Glutamatergic neuron (in vitro differentiated cells): ENCODE measurements at regions not wholly inside any gene's neighbourhood (a gene's known extent, or its start where the extent isn't known, plus 50 kb on each side); places are given as distances from the start of the nearest gene placed in this dataset. TPM values are rescaled to one million over a fixed set of nuclear protein-coding genes. Genes with fewer than 3 reads are reported as not detected.

Experiments
- DNase-seq: peaks from one replicate; pipeline ENCODE4 v3.0.0; 2022
- H3K27ac Mint-ChIP-seq: one replicate; pipeline ENCODE4 v1.8.0; 2020; ENCODE audit warnings: mild to moderate bottlenecking, mixed read lengths, inconsistent platforms; ENCODE audit not compliant: unreplicated experiment
- H3K27me3 Mint-ChIP-seq: one replicate; pipeline ENCODE4 v1.8.0; 2020; ENCODE audit warnings: mild to moderate bottlenecking, moderate library complexity, mixed read lengths, inconsistent platforms; ENCODE audit not compliant: unreplicated experiment
- H3K36me3 Mint-ChIP-seq: one replicate; pipeline ENCODE4 v1.8.0; 2020; ENCODE audit warnings: mild to moderate bottlenecking, mixed read lengths, inconsistent platforms; ENCODE audit not compliant: unreplicated experiment
- H3K4me1 Mint-ChIP-seq: one replicate; pipeline ENCODE4 v1.8.0; 2020; ENCODE audit warnings: mild to moderate bottlenecking, low read depth, mixed read lengths, inconsistent platforms; ENCODE audit not compliant: unreplicated experiment
- H3K4me3 Mint-ChIP-seq: one replicate; pipeline ENCODE4 v1.8.0; 2020; ENCODE audit warnings: mild to moderate bottlenecking, mixed read lengths, inconsistent platforms; ENCODE audit not compliant: unreplicated experiment
- H3K9me3 Mint-ChIP-seq: one replicate; pipeline ENCODE4 v1.8.0; 2020; ENCODE audit warnings: mild to moderate bottlenecking, moderate library complexity, mixed read lengths, inconsistent platforms; ENCODE audit not compliant: unreplicated experiment
- microRNA-seq: library from miRNA; unstranded; fragments of <30 nt; microRNA quantifications from one replicate; pipeline ENCODE4, GENCODE V29; 2020; ENCODE audit not compliant: unreplicated experiment
- TF ChIP-seq, protein P1 (sequence below): fragments of 200-600 bp; sonication (generic); IDR thresholded peaks from one replicate; pipeline ENCODE4 v1.5.0; 2021; ENCODE audit not compliant: partially characterized antibody, unreplicated experiment

DNA sequence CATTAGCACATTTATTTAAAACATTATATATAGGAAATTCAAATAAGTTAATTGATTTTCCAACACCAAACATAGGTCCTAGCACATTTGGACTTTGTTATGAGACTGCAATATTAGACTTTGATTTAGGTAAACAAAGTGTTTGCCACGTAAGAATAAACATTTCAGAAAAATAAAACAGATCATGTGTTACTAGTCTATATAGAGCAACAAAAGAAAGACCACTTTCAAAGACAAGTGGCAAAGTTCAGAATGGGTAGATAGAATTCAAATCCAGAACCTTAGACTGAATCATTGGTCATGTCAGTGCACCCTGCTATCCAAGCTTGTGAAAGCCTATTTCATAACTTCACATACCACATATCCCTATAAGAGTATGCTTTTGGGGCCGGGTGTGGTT, 66.7 kb upstream of the PRR20A start:
- Mint-ChIP-seq H3K4me1 (no peaks in the 10 kb centered on the region), H3K9me3 (no peaks in the 10 kb centered on the region), H3K27me3 (no peaks in the 10 kb centered on the region), H3K27ac (no peak overlapping the region), H3K36me3 (no peaks in the 10 kb centered on the region), H3K4me3 (no peak overlapping the region)
- TF ChIP-seq, protein P1, sequence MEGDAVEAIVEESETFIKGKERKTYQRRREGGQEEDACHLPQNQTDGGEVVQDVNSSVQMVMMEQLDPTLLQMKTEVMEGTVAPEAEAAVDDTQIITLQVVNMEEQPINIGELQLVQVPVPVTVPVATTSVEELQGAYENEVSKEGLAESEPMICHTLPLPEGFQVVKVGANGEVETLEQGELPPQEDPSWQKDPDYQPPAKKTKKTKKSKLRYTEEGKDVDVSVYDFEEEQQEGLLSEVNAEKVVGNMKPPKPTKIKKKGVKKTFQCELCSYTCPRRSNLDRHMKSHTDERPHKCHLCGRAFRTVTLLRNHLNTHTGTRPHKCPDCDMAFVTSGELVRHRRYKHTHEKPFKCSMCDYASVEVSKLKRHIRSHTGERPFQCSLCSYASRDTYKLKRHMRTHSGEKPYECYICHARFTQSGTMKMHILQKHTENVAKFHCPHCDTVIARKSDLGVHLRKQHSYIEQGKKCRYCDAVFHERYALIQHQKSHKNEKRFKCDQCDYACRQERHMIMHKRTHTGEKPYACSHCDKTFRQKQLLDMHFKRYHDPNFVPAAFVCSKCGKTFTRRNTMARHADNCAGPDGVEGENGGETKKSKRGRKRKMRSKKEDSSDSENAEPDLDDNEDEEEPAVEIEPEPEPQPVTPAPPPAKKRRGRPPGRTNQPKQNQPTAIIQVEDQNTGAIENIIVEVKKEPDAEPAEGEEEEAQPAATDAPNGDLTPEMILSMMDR = no peak
- DNase-seq = no peak

DNA sequence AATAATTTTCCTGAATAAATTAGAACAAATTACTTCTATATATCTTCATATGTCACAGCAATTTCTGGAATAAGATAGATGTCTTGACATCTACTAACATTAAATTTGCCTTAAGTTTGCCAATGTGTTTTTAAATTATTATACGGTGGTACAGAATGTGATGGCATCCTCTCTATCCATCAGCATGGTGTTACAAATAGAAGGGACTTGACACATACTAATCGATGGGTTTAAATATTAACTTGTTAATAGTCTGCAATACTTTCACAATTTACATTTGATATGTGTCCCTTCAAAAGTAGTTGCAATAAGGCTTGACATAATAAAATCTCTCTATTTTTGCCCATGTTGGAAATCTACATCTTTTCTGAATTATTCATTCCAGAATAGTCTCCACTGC, 65.1 kb upstream of the PRR20A start:
- Mint-ChIP-seq H3K4me3 (no peak overlapping the region), H3K4me1 (no peaks in the 10 kb centered on the region), H3K36me3 (no peaks in the 10 kb centered on the region), H3K27ac (no peak overlapping the region), H3K9me3 (no peaks in the 10 kb centered on the region), H3K27me3 (no peaks in the 10 kb centered on the region)
- TF ChIP-seq, protein P1 = no peak
- DNase-seq = no peak

DNA sequence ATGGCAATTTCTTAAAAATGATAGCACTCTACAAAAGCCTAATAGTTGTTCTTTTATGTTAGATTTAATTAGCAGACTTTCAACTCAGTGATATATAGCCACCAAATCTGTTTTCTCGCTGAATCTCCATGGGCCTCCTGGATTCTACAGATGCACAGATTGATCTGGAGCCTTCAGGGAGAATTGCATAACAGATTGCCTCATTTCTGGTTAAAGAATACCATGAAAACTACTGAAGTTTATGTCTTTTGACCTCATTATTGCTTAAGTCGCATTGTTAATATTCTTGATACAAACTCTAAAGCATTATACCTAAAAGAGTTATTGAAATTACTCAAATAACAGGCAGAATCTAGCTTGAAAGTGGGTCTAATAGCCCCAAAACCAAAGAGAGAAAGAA, 53.7 kb upstream of the PRR20A start:
- Mint-ChIP-seq H3K4me1 (peaks cover 4% of the 10 kb centered on the region), H3K27me3 (no peaks in the 10 kb centered on the region), H3K27ac (peak overlapping the region; percentile 64)

More for the DNA sequence above, 53.7 kb upstream of the PRR20A start:
- TF ChIP-seq, protein P1 = no peak
- Mint-ChIP-seq H3K36me3 (no peaks in the 10 kb centered on the region), H3K4me3 (no peak overlapping the region), H3K9me3 (no peaks in the 10 kb centered on the region)
- DNase-seq = no peak

Small RNA genes in the stretch of these regions (microRNA-seq; reads per million reads assigned to microRNA genes)
- gene MIR1297 (not detected), gene MIR5007 (not detected)
